GM10248 (cell line): ENCODE measurements at regions not wholly inside any gene's neighbourhood (a gene's known extent, or its start where the extent isn't known, plus 50 kb on each side); places are given as distances from the start of the nearest gene placed in this dataset.
A peak's percentile ranks its signal among the peaks of the same experiment; 100 is the strongest.

Source experiments
- CTCF ChIA-PET: fragments of 300-600 bp; sonication (Branson Sonifier 250); formaldehyde crosslinking; extraction: SDS; loops from one replicate; lab custom pipeline; 2021; ENCODE audit warnings: antibody characterized with exemption; lab: Yijun Ruan, JAX
- POLR2A ChIA-PET: fragments of 350-650 bp; sonication (Branson Sonifier 250); formaldehyde crosslinking; extraction: SDS; loops from one replicate; lab custom pipeline; 2020; ENCODE audit warnings: antibody characterized with exemption; lab: Yijun Ruan, JAX
- DNase-seq: peaks from one replicate; pipeline ENCODE4 v3.0.0; 2012; ENCODE audit errors: extremely low spot score
- TF ChIP-seq, protein P1 (sequence below): IDR thresholded peaks from 2 replicates; pipeline ENCODE4 v1.5.1; 2012; ENCODE audit warnings: mild to moderate bottlenecking, low read depth; ENCODE audit errors: extremely low read depth, missing control alignments, control extremely low read depth

DNA sequence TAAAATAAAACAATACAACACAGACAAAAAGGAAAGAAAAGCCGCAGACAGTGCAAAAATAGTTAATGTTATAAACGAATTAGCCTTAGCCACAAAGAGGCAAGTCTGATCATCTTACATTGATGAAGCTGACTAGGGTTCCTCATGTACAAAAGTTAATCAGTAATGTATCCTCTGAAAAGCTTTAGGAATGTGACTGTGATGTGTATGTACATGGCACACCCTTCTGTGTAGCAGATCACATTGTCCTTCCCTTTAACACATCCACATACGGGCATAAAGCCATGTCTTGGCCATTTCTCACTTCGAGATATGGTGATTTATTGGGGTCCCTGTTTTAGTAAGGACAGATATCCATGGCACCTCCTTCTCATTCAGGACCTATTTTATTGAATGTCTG is 1327.5 kb upstream of the CDH8 start:
- no peak for DNase-seq
- CTCF ChIA-PET: no interaction called here
- POLR2A ChIA-PET: no interaction called here
- TF ChIP-seq, protein P1, sequence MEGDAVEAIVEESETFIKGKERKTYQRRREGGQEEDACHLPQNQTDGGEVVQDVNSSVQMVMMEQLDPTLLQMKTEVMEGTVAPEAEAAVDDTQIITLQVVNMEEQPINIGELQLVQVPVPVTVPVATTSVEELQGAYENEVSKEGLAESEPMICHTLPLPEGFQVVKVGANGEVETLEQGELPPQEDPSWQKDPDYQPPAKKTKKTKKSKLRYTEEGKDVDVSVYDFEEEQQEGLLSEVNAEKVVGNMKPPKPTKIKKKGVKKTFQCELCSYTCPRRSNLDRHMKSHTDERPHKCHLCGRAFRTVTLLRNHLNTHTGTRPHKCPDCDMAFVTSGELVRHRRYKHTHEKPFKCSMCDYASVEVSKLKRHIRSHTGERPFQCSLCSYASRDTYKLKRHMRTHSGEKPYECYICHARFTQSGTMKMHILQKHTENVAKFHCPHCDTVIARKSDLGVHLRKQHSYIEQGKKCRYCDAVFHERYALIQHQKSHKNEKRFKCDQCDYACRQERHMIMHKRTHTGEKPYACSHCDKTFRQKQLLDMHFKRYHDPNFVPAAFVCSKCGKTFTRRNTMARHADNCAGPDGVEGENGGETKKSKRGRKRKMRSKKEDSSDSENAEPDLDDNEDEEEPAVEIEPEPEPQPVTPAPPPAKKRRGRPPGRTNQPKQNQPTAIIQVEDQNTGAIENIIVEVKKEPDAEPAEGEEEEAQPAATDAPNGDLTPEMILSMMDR: no peak

DNA sequence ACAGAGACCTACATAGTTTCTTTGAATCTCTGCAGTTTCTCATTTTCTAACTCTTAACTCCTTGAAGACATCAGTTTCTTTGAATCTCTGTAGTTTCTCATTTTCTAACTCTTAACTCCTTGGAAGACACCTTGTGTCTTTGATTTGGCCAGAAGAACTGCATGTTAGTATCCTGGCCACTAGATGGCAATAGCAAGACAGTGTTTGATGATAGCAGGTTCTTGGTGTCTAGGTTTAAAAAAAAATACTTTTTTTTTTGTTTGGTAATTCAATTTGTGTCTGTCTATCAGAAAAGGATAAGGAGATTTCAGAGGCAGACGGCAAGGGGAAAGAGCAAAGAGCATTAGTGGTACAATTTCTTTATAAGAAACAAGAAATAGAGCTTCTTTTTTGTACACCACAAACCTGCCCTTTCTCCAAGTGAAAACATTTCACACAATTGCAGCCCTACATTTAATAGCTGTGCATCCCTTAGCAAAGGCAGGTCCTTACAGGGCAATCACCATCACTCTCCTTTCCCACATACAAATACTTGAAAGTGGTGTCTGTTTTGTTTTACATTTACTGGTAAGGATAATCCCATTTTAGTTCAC is 1324.9 kb upstream of the CDH8 start:
- DNase-seq: peak; percentile 23
- POLR2A ChIA-PET: no interaction called here
- CTCF ChIA-PET: interaction anchor here (1.0 to 1.5 kb wide), 4 partner anchors 9 to 1757 kb away, joined by 3 to 7 read pairs (median 4); no protein-coding TSS in a partner anchor
- TF ChIP-seq, protein P1: peak; percentile 75

DNA sequence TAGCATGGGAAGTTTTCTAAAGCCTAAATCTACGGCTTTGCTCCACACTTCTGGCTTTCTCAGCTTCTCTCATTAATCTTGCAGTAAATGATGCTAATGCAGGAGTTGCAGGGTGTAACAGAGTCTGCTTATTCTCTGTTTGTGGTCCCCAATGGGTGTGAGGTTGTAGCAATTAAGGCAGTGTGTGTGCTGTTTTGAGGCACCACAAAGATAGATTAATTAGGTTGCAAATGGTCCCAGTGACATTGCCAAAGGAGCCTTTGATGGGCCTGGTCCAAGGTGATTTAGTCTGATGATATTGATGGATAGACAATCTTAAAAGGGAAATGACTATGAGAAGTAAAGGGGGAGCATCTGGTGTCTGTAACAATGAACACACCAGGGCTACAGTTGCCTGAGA is 1313.7 kb upstream of the CDH8 start:
- POLR2A ChIA-PET: no interaction called here
- TF ChIP-seq, protein P1: no peak
- no peak for DNase-seq
- CTCF ChIA-PET: interaction anchor here (1.3 kb wide), 1 partner anchor 11 kb away, joined by 3 read pairs; no protein-coding TSS in a partner anchor

DNA sequence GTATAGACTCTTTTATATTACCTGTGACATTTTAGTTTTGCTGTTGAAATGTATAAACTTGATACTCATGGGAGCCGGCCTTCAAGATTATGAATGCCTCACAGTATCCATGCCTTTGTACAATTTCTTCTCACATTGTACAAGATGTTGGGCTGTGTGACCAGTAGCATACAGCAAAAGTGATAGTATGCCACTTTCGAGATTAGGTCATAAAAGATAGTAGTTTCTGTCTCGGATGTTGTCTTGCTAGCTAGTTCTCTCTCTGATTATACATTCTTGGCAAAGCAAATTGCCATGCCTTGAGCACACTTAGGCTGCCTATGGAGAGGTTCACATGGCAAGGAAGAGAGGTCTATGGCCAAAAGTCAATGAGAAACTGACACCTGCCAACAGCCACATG is 1309.8 kb upstream of the CDH8 start:
- TF ChIP-seq, protein P1: no peak
- ChIA-PET POLR2A (no interaction called here), CTCF (no interaction called here)
- no peak for DNase-seq

DNA sequence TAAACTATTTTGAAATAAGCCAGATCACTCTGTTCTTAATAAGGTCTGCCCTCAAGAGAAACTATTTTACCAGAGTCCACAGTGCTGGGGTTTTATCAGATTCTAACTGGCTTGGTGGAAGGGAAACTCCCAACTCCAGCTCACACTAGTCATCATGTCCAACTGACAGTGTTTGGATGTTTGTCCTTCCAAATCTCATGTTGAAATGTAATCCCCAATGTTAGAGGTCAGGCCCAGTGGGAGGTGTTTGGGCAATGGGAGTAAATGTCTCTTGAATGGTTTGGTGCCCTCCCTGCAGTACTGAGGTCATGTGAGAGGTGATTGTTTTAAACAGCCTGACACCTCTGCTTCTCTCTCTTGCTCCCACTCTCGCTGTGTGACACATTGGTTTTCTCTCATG is 1301.0 kb upstream of the CDH8 start:
- ChIA-PET CTCF (no interaction called here), POLR2A (no interaction called here)
- no peak for DNase-seq
- TF ChIP-seq, protein P1: no peak

DNA sequence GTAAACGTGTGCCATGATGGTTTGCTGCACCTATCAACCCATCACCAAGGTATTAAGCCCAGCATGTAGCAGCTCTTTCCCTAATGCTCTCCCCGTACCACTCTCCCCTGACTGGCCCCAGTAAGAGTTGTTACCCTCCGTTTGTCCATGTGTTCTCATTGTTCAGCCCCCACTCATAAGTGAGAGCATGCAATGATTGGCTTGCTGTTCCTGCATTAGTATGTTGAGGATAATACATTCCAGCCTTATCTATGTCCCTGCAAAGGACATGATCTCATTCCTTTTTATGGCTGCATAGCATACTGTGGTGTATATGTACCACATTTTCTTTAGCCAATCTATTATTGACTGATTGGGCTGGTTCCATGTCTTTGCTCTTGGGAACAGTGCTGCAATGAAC is 1294.9 kb upstream of the CDH8 start:
- POLR2A ChIA-PET: no interaction called here
- CTCF ChIA-PET: no interaction called here
- no peak for DNase-seq
- TF ChIP-seq, protein P1: no peak
